SU-DHL-6 (cell line): ENCODE measurements at regions not wholly inside any gene's neighbourhood (a gene's known extent, or its start where the extent isn't known, plus 50 kb on each side); places are given as distances from the start of the nearest gene placed in this dataset.

Source experiments
- H2AFZ ChIP-seq: fragments of 200-600 bp; sonication (generic); 2 replicates; pipeline ENCODE4 v1.6.1; 2014; ENCODE audit warnings: low read depth, mild to moderate bottlenecking, moderate library complexity, mixed read lengths, antibody characterized with exemption, low read length; ENCODE audit not compliant: severe bottlenecking
- H3F3A ChIP-seq: fragments of 200-600 bp; shearing (Covaris generic); 2 replicates; pipeline ENCODE4 v1.6.0; 2016; ENCODE audit warnings: antibody characterized with exemption, mild to moderate bottlenecking; ENCODE audit not compliant: insufficient read depth
- H3K27ac ChIP-seq: fragments of 200-600 bp; sonication (generic); 2 replicates; pipeline ENCODE4 v1.5.1; 2016; ENCODE audit warnings: low read depth, mild to moderate bottlenecking, low read length, moderate library complexity, mixed read lengths
- H3K27me3 ChIP-seq: fragments of 200-600 bp; sonication (generic), shearing (Covaris generic); 2 replicates; pipeline ENCODE4 v1.6.0; 2014; ENCODE audit warnings: mild to moderate bottlenecking, low read length
- H3K36me3 ChIP-seq: fragments of 200-600 bp; sonication (generic); 2 replicates; pipeline ENCODE4 v1.6.1; 2014; ENCODE audit warnings: mild to moderate bottlenecking, low read length, mixed read lengths
- H3K4me2 ChIP-seq: fragments of 300-600, 200-600 bp; shearing (Covaris generic), sonication (generic); 2 replicates; pipeline ENCODE4 v1.6.0; 2014; ENCODE audit warnings: low read length, low read depth, mild to moderate bottlenecking; ENCODE audit not compliant: poor library complexity, severe bottlenecking
- H3K4me3 ChIP-seq: fragments of 200-600 bp; sonication (generic); 2 replicates; pipeline ENCODE4 v1.5.1; 2014; ENCODE audit warnings: antibody characterized with exemption, low read length, mild to moderate bottlenecking, mixed read lengths; ENCODE audit not compliant: insufficient read depth, poor library complexity, severe bottlenecking
- H3K79me2 ChIP-seq: fragments of 200-600 bp; sonication (generic); 2 replicates; pipeline ENCODE4 v1.6.1; 2014; ENCODE audit warnings: mild to moderate bottlenecking, low read length, moderate library complexity; ENCODE audit not compliant: insufficient read depth
- H3K9ac ChIP-seq: fragments of 200-600 bp; sonication (generic); 2 replicates; pipeline ENCODE4 v1.7.0; 2014; ENCODE audit warnings: mild to moderate bottlenecking, low read length
- H3K9me2 ChIP-seq: fragments of 200-600 bp; sonication (generic); replicated peaks from 2 replicates; pipeline ENCODE4 v1.6.1; 2014; ENCODE audit warnings: low read length; ENCODE audit not compliant: insufficient read depth
- H3K9me3 ChIP-seq: fragments of 200-600 bp; sonication (generic); 2 replicates; pipeline ENCODE4 v1.6.1; 2014; ENCODE audit warnings: low read length, mixed read lengths; ENCODE audit not compliant: insufficient read depth
- H4K20me1 ChIP-seq: fragments of 200-600 bp; sonication (generic); 2 replicates; pipeline ENCODE4 v1.6.1; 2014; ENCODE audit warnings: low read depth, mild to moderate bottlenecking, antibody characterized with exemption, low read length, moderate library complexity, mixed read lengths
- CTCF ChIP-seq: fragments of 200-600 bp; sonication (generic); IDR thresholded peaks from one replicate; pipeline ENCODE4 v1.5.1; 2017; ENCODE audit warnings: antibody characterized with exemption, mild to moderate bottlenecking, low read length, moderate library complexity; ENCODE audit not compliant: insufficient read depth, poor library complexity, severe bottlenecking
- EZH2phosphoT487 ChIP-seq: fragments of 200-600 bp; sonication (generic), shearing (Covaris generic); conservative IDR thresholded peaks from 2 replicates; pipeline ENCODE4 v1.6.1; 2018; ENCODE audit warnings: mild to moderate bottlenecking, antibody characterized with exemption, low read length, moderate library complexity, mixed read lengths

GRCh38 chr7:23909426-23909825 lies 199.4 kb downstream of the STK31 start:
- Histone ChIP-seq H3K36me3 (no peaks in the 10 kb centered on the region), H3F3A (no peaks in the 10 kb centered on the region), H3K4me3 (no peak overlapping the region), H3K9ac (no peak overlapping the region), H3K9me3 (no peaks in the 10 kb centered on the region), H3K27ac (no peak overlapping the region), H2AFZ (no peak overlapping the region), H3K9me2 (no peaks in the 10 kb centered on the region), H3K4me2 (no peak overlapping the region), H3K79me2 (no peaks in the 10 kb centered on the region), H4K20me1 (no peaks in the 10 kb centered on the region), H3K27me3 (no peaks in the 10 kb centered on the region)
- no peak for TF ChIP-seq CTCF
- no peak for TF ChIP-seq EZH2phosphoT487

GRCh38 chr7:23912065-23912464 lies 202.0 kb downstream of the STK31 start:
- Histone ChIP-seq H3F3A (no peaks in the 10 kb centered on the region), H3K27ac (no peak overlapping the region), H2AFZ (no peak overlapping the region), H4K20me1 (no peaks in the 10 kb centered on the region), H3K79me2 (no peaks in the 10 kb centered on the region), H3K27me3 (no peaks in the 10 kb centered on the region), H3K4me2 (no peak overlapping the region), H3K9me3 (no peaks in the 10 kb centered on the region), H3K9ac (no peak overlapping the region), H3K36me3 (no peaks in the 10 kb centered on the region), H3K9me2 (no peaks in the 10 kb centered on the region), H3K4me3 (no peak overlapping the region)
- TF ChIP-seq EZH2phosphoT487 = no peak
- TF ChIP-seq CTCF = no peak

GRCh38 chr7:23913016-23913415 lies 203.0 kb downstream of the STK31 start:
- no peak overlapping the region for H3K4me2 ChIP-seq
- H2AFZ ChIP-seq = no peak overlapping the region
- no peak overlapping the region for H3K27ac ChIP-seq
- no peaks in the 10 kb centered on the region for H4K20me1 ChIP-seq
- H3K4me3 ChIP-seq = no peak overlapping the region
- no peak overlapping the region for H3K9ac ChIP-seq
- TF ChIP-seq EZH2phosphoT487 = no peak
- no peaks in the 10 kb centered on the region for H3F3A ChIP-seq
- no peaks in the 10 kb centered on the region for H3K79me2 ChIP-seq
- H3K9me3 ChIP-seq = no peaks in the 10 kb centered on the region
- no peaks in the 10 kb centered on the region for H3K27me3 ChIP-seq
- no peaks in the 10 kb centered on the region for H3K36me3 ChIP-seq
- H3K9me2 ChIP-seq = no peaks in the 10 kb centered on the region

GRCh38 chr7:23915236-23915635 lies 205.2 kb downstream of the STK31 start:
- H3F3A ChIP-seq = no peaks in the 10 kb centered on the region
- no peak overlapping the region for H3K4me2 ChIP-seq
- no peak overlapping the region for H2AFZ ChIP-seq
- no peak overlapping the region for H3K27ac ChIP-seq
- H4K20me1 ChIP-seq = no peaks in the 10 kb centered on the region
- no peaks in the 10 kb centered on the region for H3K36me3 ChIP-seq
- no peaks in the 10 kb centered on the region for H3K79me2 ChIP-seq
- no peak for TF ChIP-seq CTCF
- no peak for TF ChIP-seq EZH2phosphoT487
- H3K9me2 ChIP-seq = no peaks in the 10 kb centered on the region
- H3K4me3 ChIP-seq = no peak overlapping the region
- H3K9me3 ChIP-seq = no peaks in the 10 kb centered on the region
- no peak overlapping the region for H3K9ac ChIP-seq
- no peaks in the 10 kb centered on the region for H3K27me3 ChIP-seq
